HG02870 (cell line): ENCODE measurements at regions not wholly inside any gene's neighbourhood (a gene's known extent, or its start where the extent isn't known, plus 50 kb on each side); places are given as distances from the start of the nearest gene placed in this dataset.

Experiments
- ATAC-seq: cut with Tn5 transposase; IDR thresholded peaks from one replicate; pipeline ENCODE4 v1.9.1; 2021; ENCODE audit warnings: mild to moderate bottlenecking, moderate library complexity; ENCODE audit not compliant: unreplicated experiment

DNA sequence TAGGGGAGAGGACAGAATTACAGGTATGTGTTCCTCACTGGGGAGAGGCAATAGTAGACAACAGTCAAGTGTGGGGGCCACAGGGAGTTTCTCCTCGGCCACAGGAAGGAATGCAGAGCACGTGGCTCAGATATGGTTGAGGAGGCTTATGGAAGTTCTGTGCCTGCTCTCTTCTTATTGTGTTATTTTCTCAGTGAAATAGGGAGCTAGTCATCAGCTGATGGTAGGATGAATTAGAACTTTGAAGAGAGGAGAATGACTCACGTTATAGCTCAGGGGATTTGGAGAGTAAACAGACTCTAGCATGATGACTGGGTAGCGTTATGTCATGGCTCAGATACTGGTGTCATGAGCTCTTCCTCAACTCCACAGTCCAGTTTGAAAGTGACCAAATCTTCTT is 308.3 kb upstream of the IGFBP3 start:
- no peak for ATAC-seq

DNA sequence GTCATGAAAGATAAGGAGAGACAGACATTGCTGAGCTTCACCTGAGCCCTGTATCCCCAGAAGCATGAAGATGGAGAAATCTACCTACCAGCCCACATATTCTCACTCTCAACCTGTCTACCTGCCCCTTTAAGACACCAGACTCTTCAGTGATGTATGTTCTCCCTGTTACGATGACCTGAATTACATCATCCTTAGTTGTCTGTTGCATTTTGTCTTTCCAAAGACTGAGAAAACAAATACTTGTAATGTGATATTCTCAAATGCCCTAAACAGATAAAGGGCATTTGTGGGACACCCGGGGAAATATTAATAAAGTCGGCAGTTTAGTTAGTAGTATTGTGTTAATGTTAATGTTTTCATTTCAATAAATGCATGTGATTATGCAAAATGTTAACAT is 305.8 kb upstream of the IGFBP3 start:
- ATAC-seq: no peak

DNA sequence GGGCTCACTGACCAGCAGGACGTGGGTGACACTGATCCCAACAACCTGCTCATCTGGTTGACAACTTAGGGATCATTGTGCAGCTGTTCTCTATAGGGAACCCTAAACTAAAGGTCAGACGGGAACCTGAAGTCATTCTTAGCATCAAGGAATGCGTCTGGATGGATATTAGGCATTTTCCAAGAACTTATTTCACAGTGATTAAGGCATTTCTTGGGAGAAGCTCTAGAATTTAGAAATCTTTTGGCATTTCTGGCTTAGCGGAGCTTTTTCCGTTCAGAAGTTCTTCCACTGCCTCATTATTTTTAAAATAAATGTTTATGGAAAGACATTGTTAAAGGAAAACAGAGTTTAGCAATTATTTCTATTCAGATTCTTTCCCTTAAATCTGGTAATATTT is 303.3 kb upstream of the IGFBP3 start:
- ATAC-seq: no peak

DNA sequence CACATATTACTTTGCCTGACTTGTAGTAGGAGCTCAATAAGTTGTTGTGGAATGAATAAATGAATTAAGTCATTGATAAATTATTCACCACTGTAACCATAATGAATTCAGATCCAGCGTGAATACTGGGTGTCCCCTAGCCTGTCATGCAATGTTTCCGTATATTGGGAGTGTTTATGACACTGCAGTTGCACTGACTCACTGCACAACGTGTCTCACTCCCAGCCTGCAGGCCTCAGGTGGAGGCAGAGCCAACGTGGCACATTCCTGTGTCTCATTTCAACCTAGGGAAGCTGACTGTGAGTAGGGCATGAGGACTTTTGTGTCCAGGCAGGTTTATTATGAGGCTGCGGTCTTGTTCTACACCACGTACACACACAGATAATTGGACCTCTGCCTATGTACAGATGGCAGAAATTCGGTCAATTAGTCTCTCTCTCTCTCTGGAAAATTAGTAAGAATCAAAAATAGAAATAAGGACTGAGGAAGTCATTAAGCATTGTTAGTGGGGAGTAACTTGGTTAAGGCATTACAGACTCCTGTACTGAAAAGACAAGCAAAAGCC is 299.1 kb upstream of the IGFBP3 start:
- ATAC-seq: no peak

DNA sequence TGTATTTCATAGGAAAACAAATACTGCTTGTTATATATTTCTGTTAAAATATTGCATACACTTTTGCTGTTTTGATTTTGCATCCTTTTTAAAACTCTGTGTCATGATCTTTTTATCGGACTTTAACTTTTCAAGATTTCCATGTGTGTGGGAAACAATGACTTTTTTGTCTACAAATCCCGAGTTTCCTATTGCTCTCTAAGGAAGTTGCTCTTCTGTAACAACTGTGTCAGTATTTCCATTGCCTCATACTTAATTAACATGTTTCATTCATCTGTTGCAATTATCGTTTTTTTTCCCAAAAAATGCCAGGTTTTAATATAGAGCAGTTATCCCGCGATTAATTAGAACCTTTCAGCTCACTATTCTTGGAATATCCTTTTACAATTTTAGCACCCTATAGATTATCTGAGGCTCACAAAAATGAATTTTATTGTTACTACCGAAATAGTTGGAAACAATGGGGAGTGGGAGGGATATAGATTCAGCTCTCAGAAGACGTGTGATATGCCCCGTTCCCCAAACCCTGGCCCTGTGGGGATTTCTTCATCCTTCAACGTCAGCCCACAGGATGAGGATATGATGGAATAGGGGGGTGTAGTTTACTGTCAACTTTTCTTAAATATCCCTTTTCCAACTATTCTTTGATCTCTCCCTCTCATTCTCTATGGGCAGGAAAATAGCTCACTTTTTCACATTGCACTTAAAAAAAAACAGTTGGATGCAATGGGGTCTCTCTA is 297.6 kb upstream of the IGFBP3 start:
- ATAC-seq: no peak

DNA sequence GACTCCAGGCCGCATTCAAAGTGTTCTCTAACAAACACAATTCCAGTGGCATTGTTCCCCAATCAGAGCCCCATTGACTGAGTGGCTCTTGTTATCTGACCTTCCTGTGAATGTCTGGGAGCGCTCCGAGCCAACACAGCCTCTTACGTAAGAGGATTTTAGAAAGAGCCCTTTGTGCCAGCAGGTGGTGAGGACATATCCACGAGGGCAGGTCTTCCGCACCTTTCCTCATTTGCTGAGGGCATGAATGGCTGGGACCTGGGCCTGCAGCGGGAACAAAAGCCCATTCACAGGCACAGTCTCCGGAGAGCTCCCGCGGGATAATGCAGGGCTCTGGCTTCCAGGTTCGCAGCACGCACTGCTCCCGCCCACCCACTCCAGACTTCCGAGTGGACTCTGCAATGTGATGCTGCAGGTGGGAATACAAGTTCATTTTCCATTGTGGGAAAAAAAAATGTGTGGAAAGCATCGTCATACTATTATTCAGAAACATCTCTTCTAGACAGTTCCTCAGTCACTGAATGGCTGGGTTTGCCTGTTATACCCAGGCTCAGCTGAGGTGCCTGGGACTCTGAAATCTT is 295.0 kb upstream of the IGFBP3 start:
- no peak for ATAC-seq

DNA sequence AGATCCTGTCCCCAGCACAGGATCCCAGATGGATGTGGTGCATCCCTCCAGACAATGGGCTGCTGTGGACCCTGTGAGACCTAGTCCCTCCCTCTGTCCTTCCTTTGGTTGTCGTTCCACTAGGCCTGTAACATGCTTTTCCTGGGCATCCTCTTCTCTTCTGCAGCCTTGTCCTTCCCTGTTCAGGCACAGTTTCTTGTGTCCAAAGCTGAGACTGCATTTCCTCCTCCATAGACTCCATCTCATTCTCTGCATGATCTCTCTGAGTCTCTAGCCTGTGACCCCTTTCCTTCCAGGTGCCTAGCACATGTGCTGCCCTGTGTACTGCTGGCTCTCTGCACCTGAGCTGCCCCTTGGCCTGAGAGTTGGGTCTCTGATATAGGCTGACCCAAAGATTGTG is 293.5 kb upstream of the IGFBP3 start:
- ATAC-seq: no peak

DNA sequence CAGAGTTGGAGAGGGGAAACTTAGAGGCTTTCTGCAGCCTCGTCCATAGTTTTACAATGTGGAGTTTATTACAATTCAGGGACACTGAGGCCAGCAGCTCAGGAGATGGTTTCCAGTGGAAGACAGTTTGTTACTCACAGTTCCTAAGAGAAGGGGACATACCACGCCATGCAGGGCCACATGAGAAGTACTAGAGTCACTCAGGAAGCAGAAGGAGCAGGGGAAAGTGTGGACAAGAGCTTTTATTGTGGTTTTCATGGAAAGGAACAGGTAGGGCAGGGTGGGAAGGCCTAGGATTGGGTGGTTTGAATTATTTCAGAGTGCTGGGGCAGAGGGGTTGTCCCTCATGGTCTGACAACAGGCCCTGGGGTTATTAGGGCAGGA is 292.1 kb upstream of the IGFBP3 start:
- ATAC-seq: no peak

DNA sequence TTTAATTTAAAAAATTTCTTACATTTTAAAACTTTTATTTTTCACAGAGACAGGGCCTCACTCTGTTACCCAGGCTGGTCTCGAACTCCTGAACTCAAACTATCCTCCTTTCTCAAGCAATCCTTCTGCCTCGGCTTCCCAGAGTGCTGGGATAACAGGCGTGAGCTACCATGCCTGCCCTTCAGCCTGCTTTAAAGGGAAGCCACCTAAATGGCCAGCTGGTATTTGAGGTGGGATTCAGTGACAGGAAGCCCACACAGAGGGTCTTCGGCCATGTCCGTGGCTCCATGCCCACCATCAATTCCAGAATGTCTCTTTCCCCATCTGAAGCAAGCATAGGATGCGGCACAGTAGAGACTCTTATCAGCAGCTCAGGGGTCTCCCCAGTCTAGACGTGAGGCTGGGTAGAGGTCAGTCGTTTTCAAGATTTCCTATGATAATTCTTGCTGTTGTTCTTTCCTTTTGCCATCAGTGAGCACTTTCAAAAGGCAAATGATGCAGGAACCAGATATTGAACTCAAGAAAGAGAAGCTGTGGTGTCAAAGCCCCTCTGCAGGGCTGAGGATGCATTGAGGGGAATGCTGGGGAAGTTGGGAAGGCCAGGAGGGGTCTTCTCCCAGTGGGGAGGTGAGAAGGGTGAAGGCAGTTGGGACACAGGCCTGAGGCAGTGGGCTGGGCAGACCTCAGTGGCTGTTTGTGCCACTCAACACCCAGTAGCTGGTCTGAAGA is 291.5 kb upstream of the IGFBP3 start:
- ATAC-seq: no peak

DNA sequence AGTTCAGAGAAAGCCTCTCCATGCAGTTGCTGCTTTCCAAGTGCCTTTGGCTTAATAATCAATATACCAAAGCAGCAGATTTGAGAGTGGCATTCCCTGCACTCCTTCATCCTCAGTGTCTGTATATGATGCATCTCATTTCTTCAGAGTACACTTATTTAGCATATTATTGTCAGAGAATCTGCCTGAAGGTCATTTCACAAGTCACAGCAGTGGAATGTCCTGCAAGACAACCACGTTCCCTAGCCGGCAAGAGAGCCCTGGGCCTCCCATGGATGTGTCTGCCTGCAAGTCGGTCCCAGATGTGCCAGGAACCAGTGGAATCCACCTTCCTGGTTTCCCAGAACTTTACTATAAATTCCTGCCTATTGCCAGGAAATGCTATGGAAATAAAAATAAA is 289.4 kb upstream of the IGFBP3 start:
- no peak for ATAC-seq

DNA sequence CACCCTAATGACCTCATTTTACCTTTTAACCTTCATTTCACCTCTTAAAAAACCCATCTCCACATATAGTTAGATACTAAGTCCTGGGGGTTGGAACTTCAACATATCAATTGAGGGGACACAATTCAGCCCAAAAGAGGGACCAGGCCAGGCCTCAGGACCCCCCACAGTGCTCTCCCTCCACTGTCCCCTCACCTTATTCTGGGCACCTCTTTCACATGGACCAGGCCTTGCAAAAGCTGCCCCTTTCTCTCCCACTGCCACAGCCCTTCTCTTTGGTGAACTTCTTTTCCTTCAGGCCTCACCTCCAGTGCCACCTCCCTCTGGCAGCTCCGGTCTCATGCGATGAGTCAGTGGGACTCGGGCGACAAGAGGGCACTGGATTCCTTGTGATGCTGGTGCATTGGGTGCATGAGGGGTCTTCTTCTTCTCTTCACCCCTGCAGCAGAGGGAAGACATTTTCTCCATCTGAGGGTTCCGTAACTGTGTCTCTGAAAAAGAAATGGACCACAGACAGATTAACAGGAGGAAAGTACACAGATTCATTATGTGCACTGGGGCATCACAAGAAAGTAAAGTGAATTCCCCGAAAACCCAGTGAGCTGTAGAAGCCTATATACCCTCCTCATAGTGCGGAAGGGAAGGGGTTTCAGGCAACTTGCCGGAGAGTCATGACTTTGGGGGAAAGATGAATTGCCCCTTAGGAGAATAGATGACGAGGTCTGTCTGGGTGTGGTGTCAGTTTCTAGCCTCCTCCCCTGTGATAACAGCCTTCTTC is 288.7 kb upstream of the IGFBP3 start:
- ATAC-seq: no peak

DNA sequence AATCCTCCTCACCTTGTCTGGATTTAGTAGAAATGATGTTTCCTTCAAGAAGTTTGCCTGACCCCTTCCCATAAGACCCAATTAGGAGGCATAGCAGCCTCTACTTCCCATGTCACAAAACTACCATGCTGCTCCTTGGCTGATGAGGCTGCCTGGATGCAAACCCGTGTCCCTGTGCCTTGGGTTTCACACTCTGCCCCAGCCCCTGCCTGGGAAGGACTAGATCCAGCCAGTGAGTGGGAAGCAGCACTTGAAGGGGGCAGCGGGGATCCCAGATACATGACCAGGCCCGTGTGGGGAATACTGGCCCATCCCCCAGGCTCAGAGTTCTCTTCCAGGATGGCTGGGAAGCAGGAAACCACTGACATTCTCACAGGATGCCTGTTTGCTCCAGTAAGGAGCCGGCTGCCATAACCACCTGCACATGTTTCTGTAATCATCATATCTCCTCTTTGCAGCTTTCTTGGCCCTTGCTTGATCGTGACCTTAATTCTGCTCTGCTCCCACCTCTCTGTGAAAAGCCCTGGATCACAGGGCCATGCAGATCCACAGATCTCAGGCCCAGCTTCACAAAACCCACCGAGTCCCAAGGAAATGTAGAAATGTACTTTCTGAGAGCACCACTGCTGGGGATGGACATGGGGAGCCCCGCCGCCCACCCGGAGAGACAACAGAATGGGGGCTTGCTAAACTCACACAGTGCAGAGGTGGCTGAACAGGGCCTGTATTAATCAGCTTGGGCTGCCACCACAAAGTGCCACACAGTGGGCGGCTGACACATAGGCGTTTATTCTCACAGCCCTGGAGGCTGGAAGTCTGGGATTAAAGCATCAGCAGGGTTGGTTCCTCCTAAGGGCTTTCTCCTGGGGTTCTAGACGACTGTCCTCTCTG is 287.8 kb upstream of the IGFBP3 start:
- ATAC-seq: no peak

DNA sequence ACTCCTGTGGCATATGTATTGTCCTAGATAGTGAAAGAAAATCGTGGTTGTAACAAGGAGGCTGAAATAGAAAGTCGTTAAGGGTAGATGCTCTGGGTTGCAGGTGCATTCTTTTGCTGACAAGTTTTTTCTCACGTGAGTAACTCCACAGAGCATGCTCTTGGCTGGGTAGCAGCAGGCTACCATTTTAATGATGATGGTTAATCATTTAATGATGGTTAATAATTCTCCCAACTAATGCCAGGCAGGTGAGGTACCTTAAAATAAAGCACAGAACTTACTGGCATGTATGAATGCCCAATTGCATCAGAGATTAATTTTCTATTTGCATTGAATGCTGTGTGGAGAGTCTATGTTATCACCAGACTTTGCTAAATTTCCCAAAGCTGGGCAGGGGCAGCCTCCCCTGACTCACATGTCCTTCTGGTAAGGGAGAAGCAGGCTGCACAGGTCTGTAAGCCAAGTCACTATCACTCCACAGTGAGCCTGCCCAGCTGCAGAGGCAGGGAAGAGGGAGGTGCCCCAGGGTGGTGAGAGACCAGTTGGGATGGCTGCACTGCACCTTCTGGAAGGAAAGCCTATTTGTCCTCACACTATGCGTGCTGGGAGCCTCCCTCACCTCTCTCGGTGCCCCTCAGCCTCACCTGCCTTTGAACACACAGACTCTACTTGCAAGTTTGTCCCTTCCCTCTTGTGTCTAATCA is 287.0 kb upstream of the IGFBP3 start:
- ATAC-seq: no peak

DNA sequence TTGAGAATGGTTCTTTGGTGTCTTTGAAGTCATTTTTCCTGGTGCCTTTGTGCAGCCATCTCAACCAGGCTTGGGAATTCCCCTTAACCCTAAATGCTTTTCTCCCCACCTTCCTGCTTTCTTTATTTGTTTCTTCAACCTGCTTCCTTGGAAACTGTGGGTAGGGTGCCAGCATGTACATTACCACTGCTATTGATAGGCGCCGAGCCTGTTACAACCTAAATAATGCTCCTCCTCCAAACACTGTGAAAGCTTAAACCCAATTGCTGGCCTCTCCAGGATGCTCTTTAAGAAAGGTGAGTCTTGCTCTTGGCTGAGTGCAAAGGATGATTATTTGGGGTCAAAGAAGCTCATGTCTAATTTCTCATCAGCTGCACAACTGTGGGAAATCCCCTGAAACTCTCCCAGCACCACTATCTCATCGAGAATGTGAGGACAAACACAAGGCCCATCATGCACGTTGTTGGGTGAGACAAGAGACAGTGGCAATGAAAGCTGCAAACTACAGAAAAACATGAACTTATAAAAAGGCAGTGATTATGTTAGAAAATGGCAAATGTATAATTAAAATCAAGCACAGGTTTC is 285.5 kb upstream of the IGFBP3 start:
- no peak for ATAC-seq

DNA sequence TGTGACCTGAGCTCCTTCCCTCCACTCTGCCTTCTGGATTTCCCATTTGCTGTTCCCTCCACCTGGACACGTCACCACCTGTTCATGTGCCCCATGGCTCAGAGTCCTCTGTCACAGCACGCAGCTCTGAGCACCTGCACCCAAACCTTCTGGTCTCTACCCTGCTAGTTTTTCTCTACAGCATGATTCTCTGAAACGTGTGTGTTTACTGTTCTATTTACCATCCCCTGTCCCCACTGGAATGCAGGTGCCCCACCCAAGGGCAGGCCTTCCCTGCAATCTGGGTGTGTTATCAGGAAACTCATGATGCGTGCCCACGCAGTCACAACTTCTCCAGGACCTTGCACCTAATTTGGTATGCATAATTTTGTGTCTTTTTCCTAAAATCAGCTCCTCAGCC is 284.4 kb upstream of the IGFBP3 start:
- no peak for ATAC-seq

DNA sequence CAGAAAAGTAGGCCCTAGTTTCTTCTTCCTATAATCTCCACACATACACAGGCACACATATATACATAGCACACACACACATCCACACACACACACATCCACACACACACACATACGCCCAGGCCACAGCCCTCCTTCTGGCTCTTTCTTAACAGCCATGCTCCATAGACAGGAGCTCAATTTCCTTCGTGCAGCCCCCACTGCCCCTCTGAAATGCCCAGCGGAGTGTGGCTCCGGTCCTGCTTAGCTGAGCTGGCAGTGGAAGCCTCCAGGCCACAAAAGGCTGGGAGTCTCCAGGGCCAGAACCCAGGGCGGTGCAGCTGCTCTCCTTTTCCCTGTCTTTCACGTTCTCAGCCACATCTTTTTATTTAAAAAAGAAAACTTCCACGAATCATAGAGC is 282.9 kb upstream of the IGFBP3 start:
- ATAC-seq: no peak

DNA sequence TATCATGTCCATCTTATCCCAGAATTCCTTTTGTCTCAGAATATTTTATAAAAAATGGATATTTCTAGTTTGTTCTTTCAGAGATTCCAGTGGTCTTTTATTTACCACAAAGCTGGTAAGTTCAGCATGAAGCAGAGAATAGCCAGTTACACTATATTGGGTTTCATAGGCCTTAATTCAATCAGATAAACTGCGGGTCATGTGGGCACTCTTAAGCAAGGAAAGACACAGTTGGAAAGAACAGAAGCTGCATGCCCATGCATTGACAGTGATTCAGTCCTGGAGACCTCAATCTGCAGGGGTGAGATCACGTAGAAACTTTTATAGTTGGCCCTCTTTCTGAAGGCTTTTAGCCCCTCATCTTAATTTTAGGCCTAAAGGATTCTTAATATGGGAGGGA is 281.3 kb upstream of the IGFBP3 start:
- no peak for ATAC-seq

DNA sequence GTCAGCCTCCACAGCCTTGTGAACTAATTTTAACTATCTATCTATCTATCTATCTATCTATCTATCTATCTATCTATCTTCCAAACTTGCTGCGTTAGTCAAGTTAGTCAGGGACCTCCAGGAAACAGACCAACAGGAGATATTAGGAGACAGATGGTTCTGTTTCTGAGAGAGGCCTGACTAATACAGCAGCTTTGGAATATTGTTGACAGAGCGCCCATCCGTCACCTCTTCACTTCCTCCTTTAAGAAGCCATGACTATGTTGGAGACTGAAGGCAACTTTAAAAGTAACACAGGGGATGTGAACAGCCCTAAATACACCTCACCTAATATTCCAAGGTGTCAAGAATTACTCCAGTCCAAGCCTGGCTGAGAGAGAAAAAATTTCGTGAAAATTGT is 280.9 kb upstream of the IGFBP3 start:
- no peak for ATAC-seq

DNA sequence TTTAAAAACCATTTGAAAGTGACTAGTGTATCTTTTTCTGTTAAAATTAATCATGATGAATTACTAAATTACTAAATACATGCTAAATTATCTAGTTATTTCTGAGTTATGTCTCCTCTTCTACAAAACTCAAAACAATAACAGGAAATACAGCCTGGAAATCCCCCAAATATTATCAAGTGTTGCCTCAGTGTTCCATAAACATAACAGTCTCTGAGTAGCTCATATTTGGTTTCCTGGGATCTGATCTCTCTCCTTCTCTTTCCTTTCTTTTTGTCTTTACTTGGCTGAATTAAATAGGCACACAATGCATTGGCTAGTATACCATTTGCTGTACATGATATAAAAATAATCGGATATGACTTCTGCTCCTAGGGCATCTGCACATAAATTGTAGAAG is 277.6 kb upstream of the IGFBP3 start:
- ATAC-seq: no peak
